ENCODE measurements at regions not wholly inside any gene's neighbourhood (a gene's known extent, or its start where the extent isn't known, plus 50 kb on each side); places are given as distances from the start of the nearest gene placed in this dataset.

DNA sequence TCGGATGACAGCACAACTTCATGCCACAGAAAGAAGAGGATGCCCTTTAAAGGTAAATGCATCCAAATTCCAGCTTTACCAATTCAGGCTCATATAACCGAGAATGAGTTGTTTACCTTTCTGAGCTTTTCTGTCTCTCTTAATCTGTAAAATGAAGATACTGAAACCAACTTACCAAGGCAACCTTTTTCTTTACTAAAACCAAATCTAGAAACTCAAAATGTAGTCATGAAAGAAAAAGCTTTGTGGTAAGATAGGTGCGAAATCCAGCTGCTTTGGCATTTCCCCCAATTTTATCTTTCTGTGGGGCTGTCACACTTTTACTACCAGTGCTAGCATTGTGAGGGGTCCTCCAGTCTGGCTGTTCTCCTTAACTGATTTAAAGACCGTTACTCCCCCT, 240.4 kb downstream of the IKZF2 start:
- Histone ChIP-seq H3K4me3 (no peak overlapping the region), H3K36me3 (no peaks in the 10 kb centered on the region), H3K27me3 (no peaks in the 10 kb centered on the region), H3K9me3 (no peaks in the 10 kb centered on the region), H3K4me1 (peaks cover 0 to 78% (median 8%) of the 10 kb centered on the region in 3 donors), H3K27ac (peak overlapping the region in 3 of 4 donors; percentile 79 to 85 (median 82))
- intact Hi-C loops (cut with DNase I), result no loop called here
- WGBS, 2 donors, result 77% methylated on average over 4 of the region's 4 CpGs
- TF ChIP-seq, protein P1, sequence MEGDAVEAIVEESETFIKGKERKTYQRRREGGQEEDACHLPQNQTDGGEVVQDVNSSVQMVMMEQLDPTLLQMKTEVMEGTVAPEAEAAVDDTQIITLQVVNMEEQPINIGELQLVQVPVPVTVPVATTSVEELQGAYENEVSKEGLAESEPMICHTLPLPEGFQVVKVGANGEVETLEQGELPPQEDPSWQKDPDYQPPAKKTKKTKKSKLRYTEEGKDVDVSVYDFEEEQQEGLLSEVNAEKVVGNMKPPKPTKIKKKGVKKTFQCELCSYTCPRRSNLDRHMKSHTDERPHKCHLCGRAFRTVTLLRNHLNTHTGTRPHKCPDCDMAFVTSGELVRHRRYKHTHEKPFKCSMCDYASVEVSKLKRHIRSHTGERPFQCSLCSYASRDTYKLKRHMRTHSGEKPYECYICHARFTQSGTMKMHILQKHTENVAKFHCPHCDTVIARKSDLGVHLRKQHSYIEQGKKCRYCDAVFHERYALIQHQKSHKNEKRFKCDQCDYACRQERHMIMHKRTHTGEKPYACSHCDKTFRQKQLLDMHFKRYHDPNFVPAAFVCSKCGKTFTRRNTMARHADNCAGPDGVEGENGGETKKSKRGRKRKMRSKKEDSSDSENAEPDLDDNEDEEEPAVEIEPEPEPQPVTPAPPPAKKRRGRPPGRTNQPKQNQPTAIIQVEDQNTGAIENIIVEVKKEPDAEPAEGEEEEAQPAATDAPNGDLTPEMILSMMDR (IDR thresholded peaks at IDR 0.05), result no peak
- no peak for TF ChIP-seq POLR2A (IDR thresholded peaks at IDR 0.05)
- no peak for DNase-seq

DNA sequence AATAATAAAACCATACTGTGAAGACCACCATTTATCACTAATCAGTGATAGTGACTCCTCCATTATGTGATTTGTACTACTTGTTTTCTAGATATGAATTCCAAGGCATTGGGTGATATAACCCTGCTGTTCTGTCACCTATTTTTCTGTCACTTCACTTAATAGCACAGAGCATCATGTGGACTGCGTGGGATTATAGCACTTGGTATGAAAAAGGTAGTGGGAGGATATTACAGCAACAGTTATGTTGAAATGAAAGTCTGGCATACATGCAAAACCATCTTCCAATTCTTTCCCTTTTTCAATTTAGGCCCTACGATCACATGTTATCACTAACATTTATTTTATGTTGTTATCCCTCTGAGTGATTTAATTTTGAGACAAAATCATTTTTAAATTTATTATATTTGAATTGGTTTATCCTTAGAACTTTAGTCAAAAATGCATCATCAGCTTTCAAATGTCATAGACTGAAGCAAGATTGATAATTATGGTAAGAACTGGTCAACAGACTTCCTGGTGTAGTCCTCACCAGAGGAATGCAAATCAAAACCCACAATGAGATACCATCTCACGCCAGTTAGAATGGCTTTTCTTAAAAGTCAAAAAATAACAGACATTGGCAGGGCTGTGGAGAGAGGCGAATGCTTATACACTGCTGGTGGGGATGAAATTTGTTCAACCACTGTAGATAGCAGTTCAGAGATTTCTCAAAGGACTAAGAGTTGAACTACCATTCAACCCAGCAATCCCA, 242.6 kb downstream of the IKZF2 start:
- Histone ChIP-seq H3K9me3 (no peaks in the 10 kb centered on the region), H3K4me3 (no peak overlapping the region), H3K27ac (peak overlapping the region in 1 of 4 donors; percentile 82), H3K27me3 (no peaks in the 10 kb centered on the region), H3K36me3 (no peaks in the 10 kb centered on the region), H3K4me1 (peaks cover under 1 to 78% (median 8%) of the 10 kb centered on the region in 3 donors)
- intact Hi-C loops (cut with DNase I), result no loop called here
- 68 to 89% methylated on average over 4 of the region's 4 CpGs for WGBS, 2 donors
- TF ChIP-seq, protein P1 (IDR thresholded peaks at IDR 0.05), result no peak
- no peak for TF ChIP-seq POLR2A (IDR thresholded peaks at IDR 0.05)
- DNase-seq, result no peak

DNA sequence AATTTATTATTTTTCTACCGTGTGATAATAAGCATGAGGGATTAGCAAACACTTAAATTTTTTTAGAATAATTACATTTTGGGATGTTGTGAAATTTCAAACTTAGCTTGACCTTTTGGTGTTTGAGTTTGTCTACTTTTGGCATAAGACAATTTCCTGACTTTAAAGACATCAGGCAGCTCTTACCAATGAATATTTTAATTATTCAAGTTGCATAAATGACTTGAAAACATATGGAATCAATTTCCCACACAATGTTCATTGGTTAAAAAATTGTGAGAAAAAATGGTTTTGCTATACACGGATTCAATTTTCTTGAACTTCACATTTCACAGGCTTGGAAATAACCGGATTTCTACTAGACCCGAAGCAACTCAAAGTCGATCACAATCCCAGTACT, 243.4 kb downstream of the IKZF2 start:
- H3K27ac ChIP-seq, result no peak overlapping the region

DNA sequence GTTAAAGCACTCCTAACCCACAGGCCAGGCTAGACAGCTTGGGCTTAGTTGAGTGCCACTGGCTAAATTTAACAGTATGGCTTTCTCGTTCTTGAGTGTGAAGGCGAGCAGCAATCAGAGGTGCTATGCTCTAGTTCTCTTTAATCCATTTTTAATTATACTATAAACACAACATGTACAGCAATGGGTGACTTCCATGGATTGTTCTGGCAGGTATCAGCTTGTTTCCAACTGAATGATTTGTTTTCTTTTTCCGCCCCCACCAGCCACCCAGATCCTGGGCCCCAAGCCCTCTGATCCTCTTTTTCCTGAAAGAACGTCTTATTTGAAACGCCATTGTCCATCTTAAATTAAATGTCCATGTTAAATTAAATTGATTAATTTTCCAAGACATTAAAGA, 244.8 kb downstream of the IKZF2 start:
- H3K27me3 ChIP-seq, result no peaks in the 10 kb centered on the region
- no peak for TF ChIP-seq POLR2A (IDR thresholded peaks at IDR 0.05)
- TF ChIP-seq, protein P1 (IDR thresholded peaks at IDR 0.05), result no peak
- H3K9me3 ChIP-seq, result no peaks in the 10 kb centered on the region
- H3K4me3 ChIP-seq, result no peak overlapping the region
- peaks cover 4 to 79% (median 9%) of the 10 kb centered on the region in 3 donors for H3K4me1 ChIP-seq
- no peaks in the 10 kb centered on the region for H3K36me3 ChIP-seq
- no peak for DNase-seq
- H3K27ac ChIP-seq, result peak overlapping the region; percentile 24 to 87 (median 80)
- intact Hi-C loops (cut with DNase I), result no loop called here
- 45 to 63% methylated on average over 5 of the region's 5 CpGs for WGBS, 2 donors

More for the DNA sequence above, 243.4 kb downstream of the IKZF2 start:
- TF ChIP-seq, protein P1 (IDR thresholded peaks at IDR 0.05), result no peak
- no peak for TF ChIP-seq POLR2A (IDR thresholded peaks at IDR 0.05)
- WGBS, 2 donors, result 80 to 87% methylated on average over 5 of the region's 5 CpGs
- Histone ChIP-seq H3K9me3 (no peaks in the 10 kb centered on the region), H3K4me3 (no peak overlapping the region), H3K27me3 (no peaks in the 10 kb centered on the region), H3K36me3 (no peaks in the 10 kb centered on the region), H3K4me1 (peaks cover 4 to 78% (median 6%) of the 10 kb centered on the region in 3 donors)
- intact Hi-C loops (cut with DNase I), result no loop called here
- DNase-seq, result no peak

DNA sequence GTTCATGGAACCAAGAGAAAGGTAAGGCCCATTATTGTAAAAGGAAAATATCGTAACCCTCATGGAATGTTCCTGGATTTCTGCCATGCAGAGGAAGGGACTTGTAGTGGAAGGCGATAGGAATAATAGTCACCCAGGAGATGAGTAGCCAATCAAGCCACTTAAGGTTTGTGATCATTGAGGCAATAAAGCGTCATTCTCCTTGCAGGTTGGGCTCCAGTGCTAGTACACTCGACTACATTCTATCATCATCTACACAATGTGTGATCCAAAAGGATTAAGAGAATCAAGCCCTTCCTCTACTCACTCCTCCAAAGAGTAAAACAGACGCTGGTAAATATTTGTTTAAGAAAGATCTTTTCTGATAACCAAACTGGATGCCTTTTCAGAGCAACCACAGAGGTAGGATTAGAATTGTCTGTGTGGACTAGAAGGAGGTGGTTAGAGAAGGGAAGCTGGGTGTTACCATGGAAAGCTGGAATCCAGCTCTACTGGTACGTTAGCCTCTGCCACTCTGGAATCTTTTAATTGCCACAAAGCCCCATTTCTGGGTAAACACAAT, 245.7 kb downstream of the IKZF2 start:
- Histone ChIP-seq H3K4me3 (no peak overlapping the region), H3K9me3 (no peaks in the 10 kb centered on the region), H3K27ac (peak overlapping the region; percentile 24 to 87 (median 80)), H3K27me3 (no peaks in the 10 kb centered on the region), H3K4me1 (peaks cover 4 to 79% (median 9%) of the 10 kb centered on the region in 3 donors), H3K36me3 (no peaks in the 10 kb centered on the region)
- 37 to 45% methylated on average over 6 of the region's 6 CpGs for WGBS, 2 donors
- no peak for TF ChIP-seq POLR2A (IDR thresholded peaks at IDR 0.05)
- TF ChIP-seq, protein P1 (IDR thresholded peaks at IDR 0.05), result no peak
- intact Hi-C loops (cut with DNase I), result no loop called here
- DNase-seq, result no peak

All from esophagus squamous epithelium (tissue), 5 donors.